GM19455 (cell line): ENCODE measurements at regions not wholly inside any gene's neighbourhood (a gene's known extent, or its start where the extent isn't known, plus 50 kb on each side); places are given as distances from the start of the nearest gene placed in this dataset.
"Not testable (repeated sequence)": the region's sequence is repeated elsewhere in the genome, so short reads cannot be mapped to it uniquely, and the experiment has no call there.

Experiments
- ATAC-seq: cut with Tn5 transposase; IDR thresholded peaks from one replicate; pipeline ENCODE4 v1.9.1; 2021; ENCODE audit not compliant: unreplicated experiment

DNA sequence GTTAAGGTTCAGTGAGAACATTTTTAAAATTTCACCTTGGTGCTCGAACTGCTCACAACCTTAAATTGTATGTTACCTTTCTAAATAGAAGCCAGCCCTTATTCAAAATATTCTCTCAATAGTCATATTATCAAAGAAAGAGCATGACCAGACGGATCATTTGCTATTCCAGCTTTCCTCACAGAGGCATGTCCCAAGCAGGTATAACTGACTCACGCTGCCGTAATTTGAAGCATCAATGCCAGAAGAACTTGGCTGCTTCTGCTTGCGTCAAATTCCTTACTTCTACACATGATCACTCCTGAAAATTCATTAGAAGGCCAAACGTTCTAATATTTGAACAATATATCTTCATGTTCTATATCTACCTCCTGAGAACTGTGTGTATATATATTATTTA, 69.5 kb upstream of the VGLL4 start:
- ATAC-seq: no peak

DNA sequence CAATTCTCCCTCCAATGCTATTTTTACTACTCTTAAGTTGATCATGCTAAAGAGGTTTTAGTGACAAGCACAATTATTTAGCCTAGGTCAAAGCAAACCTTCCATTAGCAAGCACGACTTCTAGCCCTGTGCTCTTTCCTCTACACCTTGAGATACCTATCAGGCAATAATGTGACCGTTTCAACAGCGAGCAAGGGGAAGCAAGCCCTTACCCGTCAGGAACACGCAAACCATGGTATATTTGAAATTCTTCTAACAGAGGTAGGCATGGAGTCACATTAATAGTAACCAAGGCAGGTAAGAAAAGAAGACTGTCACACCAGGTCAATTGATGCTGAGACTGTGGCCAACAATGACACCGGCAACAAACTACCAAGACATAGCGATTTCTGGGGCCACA, 68.9 kb upstream of the VGLL4 start:
- ATAC-seq: no peak

DNA sequence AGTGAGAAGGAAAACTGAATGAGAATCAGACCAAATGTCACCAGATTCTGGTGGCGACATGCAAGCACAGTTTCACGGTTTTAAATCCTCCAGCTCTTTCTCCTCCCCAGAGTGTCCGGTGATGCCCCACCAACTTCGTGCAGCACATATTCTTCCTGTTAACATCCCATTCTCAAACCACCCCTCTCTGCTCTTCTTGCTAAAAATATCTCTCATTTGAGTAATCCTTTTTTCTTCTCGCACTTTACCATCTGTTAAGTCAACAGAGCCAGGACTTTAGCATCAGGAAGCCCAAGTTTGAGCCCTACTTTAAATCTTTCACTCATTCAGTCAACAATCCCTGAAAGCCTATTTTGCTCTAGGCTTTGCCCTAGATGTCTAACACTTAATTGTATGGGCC, 68.2 kb upstream of the VGLL4 start:
- no peak for ATAC-seq

DNA sequence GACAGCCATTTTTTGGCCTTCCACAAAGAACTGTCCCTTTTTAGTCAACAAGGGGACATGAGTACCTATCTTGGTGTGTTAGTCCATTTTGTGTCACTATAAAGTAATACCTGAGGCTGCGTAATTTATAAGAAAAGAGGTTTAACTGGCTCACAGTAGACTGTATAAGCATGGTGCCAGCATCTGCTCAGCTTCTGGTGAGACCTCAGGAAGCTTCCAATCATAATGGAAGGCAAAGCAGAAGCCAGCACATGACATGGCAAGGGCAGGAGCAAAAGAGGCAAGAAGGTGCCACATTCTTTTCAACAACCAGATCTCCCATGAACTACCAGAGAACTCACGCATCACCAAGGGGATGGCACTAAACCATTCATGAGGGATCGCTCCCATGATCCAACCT, 66.1 kb upstream of the VGLL4 start:
- ATAC-seq: no peak

DNA sequence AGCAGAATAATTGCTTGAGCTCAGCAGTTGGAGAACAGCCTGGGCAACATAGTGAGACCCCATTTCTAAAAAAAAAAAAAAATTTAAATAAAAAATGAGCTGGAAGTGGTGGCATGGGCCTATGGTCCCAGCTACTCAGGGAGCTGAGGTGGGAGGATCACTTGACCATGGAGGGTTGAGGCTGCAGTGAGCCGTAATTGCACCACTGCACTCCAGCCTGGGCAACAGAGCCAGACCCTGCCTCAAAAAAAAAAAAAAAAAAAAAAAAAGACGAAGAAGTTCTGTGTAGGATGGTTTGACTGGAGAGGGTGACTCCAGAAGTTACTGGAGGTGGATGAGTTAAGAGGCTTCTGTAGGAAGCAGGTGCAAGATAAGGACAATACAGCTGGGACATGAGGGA, 63.4 kb upstream of the VGLL4 start:
- not testable (repeated sequence) for ATAC-seq

DNA sequence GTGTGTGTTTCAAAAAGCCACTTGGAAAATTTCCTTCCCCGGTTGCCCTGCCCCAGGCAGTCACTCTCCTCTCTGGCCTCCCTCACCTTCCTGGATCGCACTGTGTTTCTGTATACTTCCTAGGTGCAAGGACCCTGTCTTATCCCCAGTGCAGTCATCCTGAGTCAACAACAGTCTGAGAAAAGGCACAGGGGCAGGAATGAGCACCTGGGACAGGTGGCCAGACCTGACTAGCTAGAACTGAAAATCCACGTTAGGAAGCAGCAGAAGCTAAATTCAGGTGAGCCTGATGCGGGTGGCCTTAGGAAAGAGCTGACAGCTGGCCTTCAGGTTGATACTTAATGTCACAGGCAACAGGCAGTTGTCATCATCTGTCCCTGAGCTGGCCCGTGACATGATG, 62.9 kb upstream of the VGLL4 start:
- no peak for ATAC-seq

DNA sequence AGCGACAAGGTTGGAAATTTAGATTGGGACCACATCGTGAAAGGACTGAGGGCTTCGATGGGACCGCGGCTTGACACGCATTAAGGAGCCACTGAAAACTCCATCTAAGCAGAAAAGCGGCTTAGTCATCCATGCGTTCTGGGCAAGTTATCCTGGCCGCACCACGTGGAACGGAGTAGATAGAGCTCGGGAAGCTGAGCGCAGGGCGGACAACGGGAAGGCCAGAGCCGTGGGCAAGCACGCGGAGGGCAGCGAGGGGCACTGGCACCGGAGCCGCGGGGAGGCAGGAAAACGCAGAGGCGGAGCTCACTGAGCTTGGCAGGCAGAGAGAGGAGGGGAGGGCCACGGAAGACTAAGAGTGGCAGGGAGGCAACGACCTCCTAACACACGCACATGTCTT, 61.3 kb upstream of the VGLL4 start:
- ATAC-seq: no peak

DNA sequence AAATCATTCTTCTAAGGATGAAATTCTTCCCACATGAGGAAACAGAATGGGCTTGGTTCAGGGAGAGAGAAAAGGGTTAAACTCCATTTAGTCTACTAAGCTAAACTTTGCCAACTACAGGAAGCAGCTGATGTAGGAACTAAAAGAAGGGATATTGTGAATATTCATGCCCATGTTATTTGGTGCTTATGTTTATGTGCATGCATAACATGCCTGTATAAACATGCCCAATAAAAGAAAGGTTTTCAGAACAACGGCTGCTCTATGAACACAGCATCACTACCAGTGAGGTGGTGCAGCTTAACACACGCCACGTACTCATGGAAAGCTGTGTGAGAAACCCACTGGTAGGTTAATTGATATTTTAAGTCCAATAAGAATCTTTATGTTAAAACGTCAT, 59.4 kb upstream of the VGLL4 start:
- ATAC-seq: no peak

DNA sequence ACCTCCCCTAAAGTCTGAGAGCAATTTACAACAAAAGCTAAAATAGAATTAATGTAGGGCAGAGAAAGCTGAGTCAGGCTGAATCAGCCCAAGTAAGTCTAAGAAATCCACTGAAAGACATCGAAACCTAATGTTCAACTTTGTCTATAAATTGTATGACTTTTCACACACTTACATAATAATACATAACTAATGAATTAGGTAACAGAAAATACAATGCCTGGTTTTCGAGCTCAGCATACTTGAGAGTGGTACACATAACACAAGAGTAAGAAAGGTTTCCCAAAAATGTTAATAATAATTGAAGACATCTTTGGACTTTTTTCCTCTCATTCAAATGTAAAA, 55.3 kb upstream of the VGLL4 start:
- ATAC-seq: no peak

DNA sequence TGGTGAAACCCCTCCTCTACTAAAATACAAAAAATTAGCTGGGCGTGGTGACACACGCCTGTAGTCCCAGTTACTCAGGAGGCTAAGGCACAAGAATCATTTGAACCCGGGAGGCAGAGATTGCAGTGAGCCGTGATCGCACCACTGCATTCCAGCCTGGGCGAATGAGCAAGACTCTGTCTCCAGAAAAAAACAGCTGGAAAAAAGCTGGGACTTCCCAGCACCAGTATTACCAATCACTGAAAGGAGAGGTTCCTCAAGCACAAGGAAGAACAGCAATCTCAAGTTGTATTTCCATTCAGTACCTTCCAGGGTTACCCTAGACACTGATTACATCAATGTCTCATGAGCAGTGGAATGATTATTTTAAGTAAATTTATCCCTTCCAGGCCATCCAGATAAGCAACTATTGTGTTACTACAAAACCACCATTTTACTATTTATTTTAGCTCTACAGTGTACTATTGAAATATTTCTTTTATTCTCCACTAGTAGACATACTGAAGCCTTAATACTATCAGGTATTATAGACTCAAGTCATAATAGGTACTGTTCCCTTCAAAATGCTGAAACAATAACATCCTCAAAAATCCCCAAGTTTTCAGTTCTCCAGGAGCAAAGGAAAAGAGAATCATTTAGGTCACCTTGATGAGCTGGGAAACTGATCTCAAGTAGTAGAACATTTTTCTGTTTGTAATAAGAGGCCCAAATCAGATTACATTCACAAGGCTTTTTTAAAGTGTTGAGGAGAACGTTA, 54.8 kb upstream of the VGLL4 start:
- ATAC-seq: no peak

DNA sequence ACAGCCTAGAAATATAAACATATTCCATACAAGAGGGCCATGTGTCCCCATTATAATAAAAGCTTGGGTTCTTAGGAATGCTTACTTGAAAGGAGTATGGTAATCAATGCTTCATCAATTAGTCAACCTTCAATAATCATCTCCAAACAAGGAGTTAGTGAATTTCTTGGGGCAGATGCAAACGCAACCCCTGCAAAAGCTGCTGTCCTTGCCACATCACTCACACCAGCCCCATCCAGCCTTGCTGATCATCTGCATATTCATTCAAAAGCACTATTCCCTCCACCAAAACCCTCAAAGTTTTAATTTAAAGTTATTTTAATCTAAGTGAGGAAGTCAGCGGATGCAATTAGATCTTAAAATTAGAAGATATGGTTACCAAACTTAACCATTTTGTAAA, 54.0 kb upstream of the VGLL4 start:
- no peak for ATAC-seq

DNA sequence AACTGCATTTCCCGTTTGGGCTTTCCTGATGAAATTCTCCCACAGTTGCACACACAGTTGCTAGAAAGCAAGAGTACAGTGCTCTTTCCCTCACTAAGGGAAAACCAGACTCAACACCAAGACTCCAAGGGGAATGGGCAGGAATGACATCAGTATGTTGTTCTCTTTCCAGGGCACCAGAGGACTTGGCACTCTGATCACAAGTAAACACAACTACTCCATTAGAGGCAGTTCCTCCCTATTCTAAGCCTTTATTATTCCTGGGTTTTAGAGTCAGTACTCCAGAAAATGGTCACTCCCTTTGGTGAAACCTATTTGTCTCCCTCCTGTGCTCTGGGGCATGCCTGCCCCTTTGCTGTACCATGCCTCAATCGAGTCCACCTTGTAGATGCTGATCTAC, 52.3 kb upstream of the VGLL4 start:
- no peak for ATAC-seq
